Kidney (tissue), 13 donors: ENCODE measurements at regions not wholly inside any gene's neighbourhood (a gene's known extent, or its start where the extent isn't known, plus 50 kb on each side); places are given as distances from the start of the nearest gene placed in this dataset.

ENCODE experiments used
- DNase-seq, 5 donors: peaks; one replicate each; pipeline ENCODE4 v3.0.0-alpha.2; 2013 to 2020
- FAIRE-seq: peaks from 2 replicates; lab custom pipeline; 2012; peaks lifted over from hg19 to GRCh38; lab: Jason Lieb, UNC
- H3K27ac ChIP-seq, 2 donors: one replicate each; pipeline ENCODE4 v1.7.0; 2013; ENCODE audit warnings: low read depth in 2 of 2, low read length in 2 of 2, inconsistent platforms in 1 of 2
- H3K27me3 ChIP-seq: one replicate; pipeline ENCODE4 v1.7.1; 2013; ENCODE audit warnings: low read length, inconsistent platforms; ENCODE audit not compliant: control insufficient read depth, insufficient read depth
- H3K36me3 ChIP-seq, 3 donors: one replicate each; pipeline versions ENCODE4 v1.7.0 to v1.7.1; 2013; ENCODE audit warnings: low read length in 3 of 3, control low read depth in 1 of 3, inconsistent platforms in 1 of 3; ENCODE audit not compliant: insufficient read depth in 3 of 3, control insufficient read depth in 2 of 3
- H3K4me1 ChIP-seq, 3 donors: one replicate each; pipeline versions ENCODE4 v1.7.0 to v1.7.1; 2013; ENCODE audit warnings: low read length in 3 of 3, inconsistent platforms in 1 of 3, low read depth in 1 of 3; ENCODE audit not compliant: control insufficient read depth in 2 of 3, insufficient read depth in 2 of 3
- H3K4me3 ChIP-seq, 3 donors: one replicate each; pipeline versions ENCODE4 v1.7.0 to v1.8.1; 2013; ENCODE audit warnings: low read length in 3 of 3, control low read depth in 1 of 3, inconsistent platforms in 1 of 3
- H3K9ac ChIP-seq, 3 donors: one replicate each; pipeline versions ENCODE4 v1.7.0 to v1.7.1; 2013; ENCODE audit warnings: low read length in 3 of 3, control low read depth in 1 of 3, inconsistent platforms in 1 of 3
- H3K9me3 ChIP-seq, 3 donors: one replicate each; pipeline versions ENCODE4 v1.7.0 to v1.7.1; 2013; ENCODE audit warnings: low read length in 3 of 3, control low read depth in 1 of 3, inconsistent platforms in 1 of 3; ENCODE audit not compliant: control insufficient read depth in 2 of 3, insufficient read depth in 1 of 3
- intact Hi-C: fragments of 100-400 bp; cut with DNase I; formaldehyde crosslinking; loops from one replicate; pipeline ENCODE4 v1.11.1; 2022
- TF ChIP-seq, protein P1 (sequence below): IDR thresholded peaks from 3 replicates; pipeline ENCODE4 v1.5.1; 2012; ENCODE audit warnings: mild to moderate bottlenecking, moderate library complexity, borderline replicate concordance; ENCODE audit not compliant: insufficient read depth; ENCODE audit errors: extremely low read depth
- donor health status: control.
- donor health status: control.
- donor health status: control.
- donor health status: control.
- donor health status: control.
- donor health status: DM: yes; HTN: yes; CAD: no.
- donor health status: Normal renal cell carcinoma (clear cell type).

DNA sequence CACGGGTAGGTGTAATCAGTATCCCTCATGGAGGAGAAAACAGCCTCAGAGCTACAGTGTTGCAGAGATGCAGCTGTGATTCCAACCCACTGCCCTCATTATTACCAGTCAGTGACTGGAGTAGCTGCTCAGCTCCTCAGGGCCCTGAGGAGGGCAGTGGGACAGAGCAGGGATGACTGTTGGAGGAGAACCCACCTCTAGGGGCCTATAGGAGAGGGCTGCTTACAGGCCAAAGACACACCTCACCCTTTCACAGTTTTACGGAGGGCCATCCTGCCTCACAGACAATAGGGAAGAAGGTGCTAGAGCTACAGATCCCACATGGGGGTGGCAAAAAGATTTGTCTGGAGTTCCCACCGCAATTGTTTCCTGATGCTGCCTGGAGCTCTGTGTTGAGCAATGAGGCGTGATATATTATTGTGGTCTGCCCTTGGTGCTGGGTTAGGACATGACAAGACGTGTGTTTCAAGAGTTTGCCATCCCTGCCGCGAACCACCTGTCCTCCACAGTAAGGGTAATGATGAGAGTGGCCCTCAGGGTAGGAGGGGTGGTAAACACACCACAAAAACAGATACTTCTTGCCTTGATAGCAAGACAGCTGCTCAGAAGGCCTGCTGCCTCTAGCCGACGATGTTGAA is 140.5 kb upstream of the TPM1 start:
- Histone ChIP-seq H3K4me1 (peaks cover 3 to 5% (median 3%) of the 10 kb centered on the region in 3 donors), H3K27ac (no peak overlapping the region), H3K27me3 (no peaks in the 10 kb centered on the region), H3K9ac (no peak overlapping the region), H3K4me3 (no peak overlapping the region), H3K9me3 (no peaks in the 10 kb centered on the region), H3K36me3 (no peaks in the 10 kb centered on the region)
- FAIRE-seq (no peak), DNase-seq (no peak)
- intact Hi-C loops, result no loop called here
- TF ChIP-seq, protein P1, sequence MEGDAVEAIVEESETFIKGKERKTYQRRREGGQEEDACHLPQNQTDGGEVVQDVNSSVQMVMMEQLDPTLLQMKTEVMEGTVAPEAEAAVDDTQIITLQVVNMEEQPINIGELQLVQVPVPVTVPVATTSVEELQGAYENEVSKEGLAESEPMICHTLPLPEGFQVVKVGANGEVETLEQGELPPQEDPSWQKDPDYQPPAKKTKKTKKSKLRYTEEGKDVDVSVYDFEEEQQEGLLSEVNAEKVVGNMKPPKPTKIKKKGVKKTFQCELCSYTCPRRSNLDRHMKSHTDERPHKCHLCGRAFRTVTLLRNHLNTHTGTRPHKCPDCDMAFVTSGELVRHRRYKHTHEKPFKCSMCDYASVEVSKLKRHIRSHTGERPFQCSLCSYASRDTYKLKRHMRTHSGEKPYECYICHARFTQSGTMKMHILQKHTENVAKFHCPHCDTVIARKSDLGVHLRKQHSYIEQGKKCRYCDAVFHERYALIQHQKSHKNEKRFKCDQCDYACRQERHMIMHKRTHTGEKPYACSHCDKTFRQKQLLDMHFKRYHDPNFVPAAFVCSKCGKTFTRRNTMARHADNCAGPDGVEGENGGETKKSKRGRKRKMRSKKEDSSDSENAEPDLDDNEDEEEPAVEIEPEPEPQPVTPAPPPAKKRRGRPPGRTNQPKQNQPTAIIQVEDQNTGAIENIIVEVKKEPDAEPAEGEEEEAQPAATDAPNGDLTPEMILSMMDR, result no peak

DNA sequence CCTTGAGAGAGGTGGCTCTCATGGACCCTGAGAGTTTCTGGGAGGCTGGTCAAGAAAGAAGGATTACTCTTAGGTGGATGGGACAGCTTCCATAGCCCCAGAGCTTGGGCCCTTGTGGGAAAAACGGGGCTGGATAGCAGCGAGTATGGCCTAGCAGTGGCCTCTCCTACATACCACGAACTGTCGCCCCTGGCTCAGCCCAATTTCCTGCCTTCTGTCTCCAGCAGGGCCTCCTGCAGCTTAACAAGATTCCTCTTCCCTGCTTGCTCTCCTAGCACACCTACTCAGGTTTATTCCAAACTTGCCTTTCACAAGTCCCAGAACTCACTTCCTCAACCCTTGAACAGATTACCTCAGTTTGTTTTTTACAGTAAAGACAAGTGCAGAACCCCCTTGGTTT is 139.7 kb upstream of the TPM1 start:
- no peak overlapping the region for H3K4me3 ChIP-seq
- intact Hi-C loops, result no loop called here
- TF ChIP-seq, protein P1, result no peak
- no peak for FAIRE-seq
- no peak overlapping the region for H3K9ac ChIP-seq
- H3K27ac ChIP-seq, result no peak overlapping the region
- H3K9me3 ChIP-seq, result no peaks in the 10 kb centered on the region
- DNase-seq, result no peak
- H3K36me3 ChIP-seq, result no peaks in the 10 kb centered on the region
- H3K4me1 ChIP-seq, result no peaks in the 10 kb centered on the region
- no peaks in the 10 kb centered on the region for H3K27me3 ChIP-seq

DNA sequence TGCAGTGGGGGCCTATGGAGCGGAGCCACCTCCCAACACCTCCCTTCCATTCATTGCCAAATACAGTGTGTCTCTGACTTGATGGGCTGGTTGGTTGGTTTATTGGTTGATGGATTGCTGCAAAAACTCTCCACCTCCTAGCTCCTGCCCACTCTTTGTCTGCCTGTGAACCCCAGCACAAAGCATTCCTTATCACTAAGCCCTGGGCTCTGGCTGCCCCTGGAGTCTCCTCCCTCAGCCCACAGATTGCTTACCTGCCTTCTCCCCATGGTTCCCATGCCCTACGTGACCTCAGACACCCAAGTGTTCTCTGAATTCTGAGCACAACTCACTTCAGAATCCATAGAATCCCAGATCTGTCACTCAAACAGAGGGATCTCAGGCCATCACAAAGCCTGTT is 139.1 kb upstream of the TPM1 start:
- H3K36me3 ChIP-seq, result no peaks in the 10 kb centered on the region
- no peak overlapping the region for H3K9ac ChIP-seq
- no peak overlapping the region for H3K4me3 ChIP-seq
- TF ChIP-seq, protein P1, result no peak
- FAIRE-seq, result no peak
- H3K27me3 ChIP-seq, result no peaks in the 10 kb centered on the region
- H3K27ac ChIP-seq, result no peak overlapping the region
- H3K9me3 ChIP-seq, result no peaks in the 10 kb centered on the region
- H3K4me1 ChIP-seq, result no peaks in the 10 kb centered on the region
- intact Hi-C loops, result no loop called here
- no peak for DNase-seq
